ENCODE measurements at regions not wholly inside any gene's neighbourhood (a gene's known extent, or its start where the extent isn't known, plus 50 kb on each side); places are given as distances from the start of the nearest gene placed in this dataset.
"Not testable (repeated sequence)": the region's sequence is repeated elsewhere in the genome, so short reads cannot be mapped to it uniquely, and the experiment has no call there.

GRCh38 chr12:28023156-28023887 is 50.8 kb upstream of the PTHLH start:
- DNase-seq (ENCODE audit: low read depth in 2 of 2): peak; percentile 85 to 88

DNA sequence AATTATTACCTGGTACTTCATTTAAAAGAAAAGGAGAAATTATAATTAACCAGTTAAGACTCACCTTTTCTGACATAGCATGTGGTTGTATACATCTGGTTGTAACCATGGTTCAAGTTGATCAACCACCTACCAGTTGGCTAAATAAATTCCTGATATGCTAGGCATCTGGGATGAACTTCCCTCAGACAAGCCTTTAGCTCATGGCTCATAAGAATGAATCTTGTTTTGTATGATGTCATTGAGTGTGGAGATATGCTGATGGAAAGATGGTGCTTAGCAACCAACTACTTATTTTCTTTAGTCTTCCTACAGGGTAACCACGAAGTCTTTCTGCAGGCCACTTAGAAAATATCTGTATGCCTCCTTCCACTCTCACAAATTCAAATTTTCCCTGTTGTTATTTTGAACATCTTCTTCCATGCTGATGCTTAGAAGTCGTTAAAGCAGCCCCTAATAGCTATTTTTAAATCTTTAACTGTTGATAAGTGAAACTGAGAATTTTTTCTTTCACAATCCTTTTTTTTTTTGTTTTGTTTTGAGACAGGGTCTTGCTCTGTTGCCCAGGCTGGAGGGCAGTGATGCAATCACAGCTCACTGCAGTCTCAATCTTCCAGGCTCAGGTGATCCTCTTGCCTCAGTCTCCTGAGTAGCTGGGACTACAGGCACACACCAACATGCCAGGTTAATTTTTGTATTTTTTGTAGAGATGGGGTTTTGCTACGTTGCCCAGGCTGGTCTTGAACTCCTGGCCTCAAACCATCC is 51.9 kb upstream of the PTHLH start:
- peak in 1 of 2 experiments; percentile 36 for DNase-seq (ENCODE audit: low read depth in 2 of 2)

DNA sequence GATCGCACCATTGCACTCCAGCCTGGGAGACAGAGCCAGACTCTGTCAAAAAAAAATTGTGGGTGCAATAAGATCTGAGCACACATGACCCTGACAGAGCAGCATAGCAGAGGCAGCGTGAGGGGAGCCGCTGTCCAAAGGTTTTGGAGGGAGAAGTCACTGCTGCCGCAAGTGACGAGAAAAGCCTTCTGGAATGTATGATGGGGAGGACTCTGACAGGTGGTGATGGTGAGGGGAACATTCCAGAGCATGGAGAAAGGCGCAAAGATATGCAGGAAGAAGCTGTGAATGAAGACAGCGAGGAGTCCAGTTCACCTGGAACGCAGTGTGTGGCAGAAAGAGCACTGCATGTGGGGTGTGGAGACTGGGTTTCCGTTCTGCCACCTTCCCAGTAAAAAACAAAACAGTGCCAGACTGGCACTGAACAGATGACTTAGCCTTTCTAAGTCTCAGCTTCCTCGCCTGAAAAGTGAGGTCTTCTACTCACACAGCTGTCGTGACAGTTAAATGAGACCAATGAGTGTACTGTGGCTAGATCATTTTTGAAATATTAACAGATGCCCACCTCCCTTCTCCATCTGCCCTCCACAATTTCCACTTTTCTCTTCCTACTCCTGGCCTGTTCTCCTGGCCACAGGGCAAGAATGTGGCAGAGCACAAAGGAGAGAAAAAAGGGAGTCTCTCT is 53.4 kb upstream of the PTHLH start:
- no peak for DNase-seq (ENCODE audit: low read depth in 2 of 2)

GRCh38 chr12:28026701-28027100 is 54.2 kb upstream of the PTHLH start:
- no peak for DNase-seq (ENCODE audit: low read depth in 2 of 2)

DNA sequence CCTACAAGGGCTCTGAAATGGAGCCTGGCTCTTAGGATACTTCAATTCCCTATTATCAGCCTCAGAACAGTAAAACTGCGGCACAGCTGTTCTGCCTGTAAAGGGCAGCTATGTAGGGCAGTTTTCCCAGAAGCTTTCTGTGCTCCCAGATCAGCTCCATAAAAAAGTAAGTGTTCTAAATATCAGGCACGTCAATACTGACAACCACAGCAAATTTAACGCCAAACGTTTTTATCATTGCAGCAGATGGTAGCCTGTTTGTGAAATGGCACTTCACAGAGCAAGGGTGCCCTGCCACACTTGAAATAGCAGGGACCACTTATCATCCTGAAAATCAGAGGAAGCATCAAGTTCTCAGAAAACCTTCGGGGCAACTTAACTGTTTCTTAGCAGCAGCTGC is 54.8 kb upstream of the PTHLH start:
- no peak for DNase-seq (ENCODE audit: low read depth in 2 of 2)

GRCh38 chr12:28027947-28028724 is 55.6 kb upstream of the PTHLH start:
- DNase-seq (ENCODE audit: low read depth in 2 of 2): no peak

- DNase-seq (ENCODE audit: low read depth in 2 of 2): no peak
Measured at GRCh38 chr12:28032811-28033537, 60.4 kb upstream of the PTHLH start.

- no peak for DNase-seq (ENCODE audit: low read depth in 2 of 2)
Measured at GRCh38 chr12:28033538-28033915, 61.0 kb upstream of the PTHLH start.

DNA sequence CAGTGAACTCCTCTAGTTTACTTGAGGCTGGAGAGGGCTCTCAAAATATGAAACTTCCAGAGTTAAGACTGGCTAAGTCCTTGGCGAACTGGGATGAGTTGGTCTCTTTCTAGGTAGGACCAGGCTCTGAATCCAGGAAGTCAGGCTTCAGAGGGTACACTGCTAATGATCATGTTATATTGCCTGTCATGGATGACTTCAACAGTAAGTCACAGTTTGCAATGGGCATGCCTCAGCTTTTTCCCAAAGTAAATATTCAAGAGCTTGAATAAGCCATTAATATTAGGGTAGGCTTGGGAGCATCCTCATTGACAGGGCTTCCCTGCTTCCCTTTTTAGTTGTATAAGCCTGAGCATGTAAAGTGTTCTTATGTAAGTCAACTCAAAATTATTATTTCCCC is 61.7 kb upstream of the PTHLH start:
- no peak for DNase-seq (ENCODE audit: low read depth in 2 of 2)

DNA sequence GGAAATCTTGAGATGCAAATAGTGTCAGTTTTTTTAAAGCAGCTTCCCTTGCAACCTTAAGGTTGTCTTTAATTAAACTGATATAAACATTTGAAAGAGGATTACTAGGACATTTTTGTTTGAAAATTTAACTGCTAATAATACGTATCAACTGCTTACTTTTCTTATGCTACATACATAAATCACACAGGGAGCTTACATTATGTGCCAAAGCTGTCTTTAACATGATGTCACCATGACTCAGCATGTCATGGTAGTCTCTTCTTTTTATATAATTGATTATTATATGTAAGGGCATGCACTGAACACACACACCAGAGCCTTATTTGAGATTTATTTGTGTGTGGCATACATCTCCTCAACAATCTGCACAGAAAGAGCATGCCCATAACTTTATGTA is 63.0 kb upstream of the PTHLH start:
- peak; percentile 49 to 57 for DNase-seq (ENCODE audit: low read depth in 2 of 2)

GRCh38 chr12:28036940-28037339 is 64.4 kb upstream of the PTHLH start:
- DNase-seq (ENCODE audit: low read depth in 2 of 2): no peak

GRCh38 chr12:28040246-28040645 is 67.7 kb upstream of the PTHLH start:
- no peak for DNase-seq (ENCODE audit: low read depth in 2 of 2)

GRCh38 chr12:28046600-28046999 is 74.1 kb upstream of the PTHLH start:
- not testable (repeated sequence) for DNase-seq (ENCODE audit: low read depth in 2 of 2)

DNA sequence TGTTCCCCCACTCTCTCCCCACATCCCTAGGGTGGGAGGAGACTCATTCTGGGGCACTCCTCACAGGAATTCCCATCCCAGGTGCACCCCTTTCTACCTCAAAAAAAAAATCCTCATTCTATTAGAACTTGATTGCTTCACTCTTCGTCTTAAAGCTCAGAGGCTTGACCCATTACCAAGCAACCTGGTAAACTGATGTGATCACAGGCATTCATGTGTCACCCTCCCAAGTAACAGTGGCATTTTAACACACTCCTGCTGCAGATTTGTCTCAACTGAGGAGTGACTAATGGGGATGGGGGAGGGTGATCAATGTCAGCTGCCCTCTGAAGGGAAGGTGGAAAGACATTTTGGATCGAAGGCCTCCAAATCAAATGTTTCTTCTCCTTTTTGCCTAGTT is 78.1 kb upstream of the PTHLH start:
- no peak for DNase-seq (ENCODE audit: low read depth in 2 of 2)

DNA sequence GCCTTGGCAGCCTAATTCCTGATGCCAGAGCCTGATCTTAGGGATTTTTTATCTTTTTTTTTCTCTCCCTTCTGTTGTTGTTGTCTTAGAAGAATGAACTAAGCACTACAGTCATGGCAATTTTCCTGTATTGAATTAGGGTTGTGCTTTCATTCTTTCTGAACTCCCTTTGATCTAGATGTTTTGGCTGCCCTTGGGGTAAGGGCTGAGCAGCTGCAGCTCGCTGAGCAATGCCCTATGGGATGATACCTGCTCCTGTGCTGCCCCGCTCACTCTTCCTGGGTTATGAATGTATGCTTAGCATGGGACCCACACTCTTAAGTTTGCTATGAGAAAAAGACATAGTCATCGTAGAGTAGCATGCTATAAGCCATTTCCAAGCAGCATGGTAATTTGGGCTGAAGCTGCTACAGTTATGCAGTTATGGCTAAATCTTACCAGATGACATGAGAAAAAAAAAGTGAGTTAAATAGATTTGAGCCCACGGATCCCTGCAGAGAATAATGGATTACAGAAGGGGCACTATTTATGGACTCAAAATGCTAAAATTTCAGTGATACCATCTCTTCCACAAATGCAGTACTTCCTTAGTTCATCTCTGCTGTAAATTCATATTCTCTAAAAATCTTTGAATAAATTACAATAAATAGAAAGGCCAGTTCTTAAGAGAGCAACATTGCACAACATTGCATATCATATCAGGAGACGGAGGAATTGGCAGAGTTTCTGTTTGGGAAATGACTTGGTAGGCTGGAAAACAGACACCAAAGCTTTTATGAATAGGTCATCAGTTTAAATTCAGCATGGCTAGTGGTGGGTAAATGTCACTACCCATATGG is 79.2 kb upstream of the PTHLH start:
- no peak for DNase-seq (ENCODE audit: low read depth in 2 of 2)

DNA sequence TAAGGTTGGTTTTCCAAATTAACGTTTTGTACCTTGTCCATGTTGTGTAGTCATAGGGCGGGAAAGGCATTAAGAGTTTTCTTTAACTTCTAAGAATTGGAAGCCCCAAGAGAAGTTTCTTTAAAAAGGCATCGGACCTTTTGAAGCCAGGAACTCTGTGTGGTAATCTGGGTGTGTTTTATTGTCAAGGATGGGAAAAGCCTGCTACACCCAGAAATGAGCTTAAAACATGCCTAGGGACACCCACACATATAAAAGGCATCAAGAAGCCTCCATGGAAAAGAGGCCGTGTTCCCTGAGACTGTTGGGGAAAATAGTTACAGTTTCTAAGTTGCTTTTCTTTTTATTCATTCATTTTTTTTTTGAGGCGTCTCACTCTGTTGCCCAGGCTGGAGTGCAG is 81.0 kb upstream of the PTHLH start:
- DNase-seq (ENCODE audit: low read depth in 2 of 2): no peak

GRCh38 chr12:28054583-28054982 is 82.0 kb upstream of the PTHLH start:
- DNase-seq (ENCODE audit: low read depth in 2 of 2): no peak

DNA sequence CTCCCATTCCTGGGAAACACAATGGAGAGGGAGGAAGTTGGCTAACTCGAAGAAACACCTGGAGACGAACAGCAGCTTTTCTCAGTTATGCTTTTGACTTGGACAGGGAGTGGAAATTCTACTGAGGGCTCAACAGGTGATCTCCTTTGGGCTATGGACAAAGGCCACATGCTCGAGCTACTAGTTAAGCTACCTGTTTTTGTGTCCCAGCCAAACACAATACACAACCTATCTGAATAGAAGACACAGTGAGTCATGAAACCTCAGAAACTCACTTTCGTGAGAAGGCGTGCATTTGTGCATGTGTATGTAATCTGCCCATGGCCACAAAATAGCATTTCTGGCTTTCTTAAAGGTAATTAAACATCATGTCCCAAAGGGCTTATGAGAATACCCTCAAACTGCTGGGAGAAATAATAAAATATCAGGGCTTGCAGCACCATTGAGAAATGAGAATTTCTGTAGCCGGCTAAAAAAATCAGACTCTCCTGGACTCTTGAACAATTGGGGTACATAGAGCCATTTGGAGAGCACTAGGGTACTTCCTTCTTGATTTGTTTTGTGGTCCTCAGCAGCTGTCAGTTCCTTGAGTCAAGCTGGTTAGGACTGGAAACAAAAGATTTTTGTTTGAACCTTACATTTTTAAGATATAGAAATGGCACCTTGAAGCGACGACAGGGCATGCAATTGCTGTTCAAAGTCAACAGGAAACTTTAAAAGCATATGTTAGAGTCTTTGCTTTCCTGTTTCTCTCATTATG is 85.5 kb upstream of the PTHLH start:
- no peak for DNase-seq (ENCODE audit: low read depth in 2 of 2)

DNA sequence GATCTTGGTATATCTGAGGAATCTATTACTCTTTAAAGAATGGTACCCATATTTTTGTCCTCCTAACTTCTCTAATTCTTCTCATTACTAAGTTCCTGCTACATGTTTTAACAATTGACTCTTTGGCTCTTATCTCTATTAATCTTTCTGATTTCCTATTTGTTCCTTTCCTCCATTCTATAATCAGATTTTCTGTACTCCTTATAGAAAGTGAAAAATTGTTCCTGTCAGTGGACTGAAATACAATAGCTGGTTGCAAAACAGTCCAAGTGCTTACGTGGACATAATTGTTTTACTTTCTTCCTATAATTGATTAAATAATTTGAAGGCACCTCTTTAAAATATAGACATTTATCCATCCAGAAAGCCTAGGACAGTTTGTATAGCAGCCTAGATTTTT is 86.7 kb upstream of the PTHLH start:
- DNase-seq (ENCODE audit: low read depth in 2 of 2): no peak

DNA sequence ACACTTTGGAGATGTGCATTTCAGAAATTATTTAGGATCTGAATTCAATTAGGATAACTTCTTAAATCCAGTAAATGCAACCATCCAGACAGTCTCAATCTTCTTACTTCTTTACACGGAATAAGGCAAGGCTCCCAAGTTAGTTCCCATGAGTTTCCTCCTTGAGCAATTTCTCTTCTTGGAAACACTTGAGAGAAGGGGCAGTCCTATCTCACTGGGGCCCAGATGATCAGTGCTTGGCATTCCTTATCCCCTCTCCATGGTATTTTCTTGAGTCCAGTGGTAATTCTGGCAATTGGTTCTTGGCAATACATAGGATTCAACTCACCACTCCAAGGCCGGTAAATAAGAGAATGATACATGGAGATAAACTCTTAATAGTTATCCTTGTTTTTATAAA is 87.1 kb upstream of the PTHLH start:
- DNase-seq (ENCODE audit: low read depth in 2 of 2): no peak
